OCI-LY7 (cell line): ENCODE measurements at regions not wholly inside any gene's neighbourhood (a gene's known extent, or its start where the extent isn't known, plus 50 kb on each side); places are given as distances from the start of the nearest gene placed in this dataset.

Source experiments
- BruUV-seq: library from RNA; stranded (reverse); fragments of 400-500 nt; replicated peaks from 2 replicates; lab custom pipeline; 2021; lab: Mats Ljungman, UMichigan
- CTCF ChIA-PET: fragments of 300-600 bp; sonication (Branson Sonifier 250); formaldehyde crosslinking; loops from one replicate; lab custom pipeline; 2022; ENCODE audit warnings: antibody characterized with exemption; ENCODE audit not compliant: unreplicated experiment; lab: Charles Lee
- POLR2A ChIA-PET: fragments of 300-600 bp; sonication (Branson Sonifier 250); formaldehyde crosslinking; loops from one replicate; lab custom pipeline; 2022; ENCODE audit warnings: antibody characterized with exemption; lab: Charles Lee
- DNase-seq: peaks from one replicate; pipeline ENCODE4 v3.0.0-alpha.2; 2015; ENCODE audit warnings: low spot score
- H2AFZ ChIP-seq: fragments of 200-600 bp; sonication (generic), shearing (Covaris generic); 2 replicates; pipeline ENCODE4 v1.6.1; 2014; ENCODE audit warnings: mild to moderate bottlenecking, antibody characterized with exemption, low read length, moderate library complexity
- H3K27ac ChIP-seq: fragments of 200-600 bp; sonication (generic); 2 replicates; pipeline ENCODE4 v1.5.1; 2014; ENCODE audit warnings: mixed run types, low read depth, mild to moderate bottlenecking, moderate library complexity, low read length, inconsistent platforms; ENCODE audit not compliant: poor library complexity, severe bottlenecking
- H3K36me3 ChIP-seq: fragments of 200-600 bp; sonication (generic); 2 replicates; pipeline ENCODE4 v1.6.1; 2014; ENCODE audit warnings: mild to moderate bottlenecking, antibody characterized with exemption, low read length, moderate library complexity, mixed read lengths; ENCODE audit not compliant: insufficient read depth
- H3K4me1 ChIP-seq: fragments of 200-600 bp; sonication (generic); 2 replicates; pipeline ENCODE4 v1.5.1; 2014; ENCODE audit warnings: mild to moderate bottlenecking, low read length; ENCODE audit not compliant: insufficient read depth, poor library complexity, severe bottlenecking
- H3K4me2 ChIP-seq: fragments of 200-600 bp; sonication (generic); 2 replicates; pipeline ENCODE4 v1.6.1; 2014; ENCODE audit warnings: mild to moderate bottlenecking, low read length
- H3K4me3 ChIP-seq: fragments of 200-600 bp; sonication (generic); 2 replicates; pipeline ENCODE4 v1.5.1; 2014; ENCODE audit warnings: mild to moderate bottlenecking, low read depth, low read length; ENCODE audit not compliant: poor library complexity, severe bottlenecking
- H3K79me2 ChIP-seq: fragments of 200-600 bp; sonication (generic); 2 replicates; pipeline ENCODE4 v1.6.1; 2016; ENCODE audit warnings: low read depth, mild to moderate bottlenecking, low read length, moderate library complexity, mixed read lengths; ENCODE audit not compliant: insufficient read depth
- H3K9me2 ChIP-seq: fragments of 200-600 bp; sonication (generic); 2 replicates; pipeline ENCODE4 v1.6.1; 2016; ENCODE audit warnings: mild to moderate bottlenecking, low read length, mixed read lengths; ENCODE audit not compliant: insufficient read depth
- H3K9me3 ChIP-seq: fragments of 200-600 bp; sonication (generic); 2 replicates; pipeline ENCODE4 v1.6.1; 2014; ENCODE audit warnings: mild to moderate bottlenecking, mixed run types, low read length, mixed read lengths
- H4K20me1 ChIP-seq: fragments of 200-600 bp; sonication (generic); 2 replicates; pipeline ENCODE4 v1.6.1; 2014; ENCODE audit warnings: mild to moderate bottlenecking, antibody characterized with exemption, low read length, moderate library complexity, mixed read lengths; ENCODE audit not compliant: insufficient read depth
- CTCF ChIP-seq: fragments of 200-600 bp; sonication (generic); conservative IDR thresholded peaks from 2 replicates; pipeline ENCODE4 v1.5.1; 2014; ENCODE audit warnings: mild to moderate bottlenecking, antibody characterized with exemption, low read length, moderate library complexity, mixed read lengths
- EZH2phosphoT487 ChIP-seq: fragments of 200-600 bp; sonication (generic); IDR thresholded peaks from 2 replicates; pipeline ENCODE4 v1.6.1; 2018; ENCODE audit warnings: low read depth, borderline replicate concordance, mild to moderate bottlenecking, mixed run types, antibody characterized with exemption, low read length, moderate library complexity, mixed read lengths
- intact Hi-C: fragments of 100-400 bp; cut with micrococcal nuclease; formaldehyde crosslinking; loops from one replicate; pipeline ENCODE4 v1.10.0; 2022; ENCODE audit not compliant: unreplicated experiment

- Histone ChIP-seq H3K79me2 (no peaks in the 10 kb centered on the region), H3K9me3 (no peaks in the 10 kb centered on the region), H3K4me3 (no peak overlapping the region), H3K27ac (no peak overlapping the region), H3K9me2 (no peaks in the 10 kb centered on the region), H2AFZ (no peak overlapping the region), H4K20me1 (no peaks in the 10 kb centered on the region), H3K4me1 (no peaks in the 10 kb centered on the region), H3K36me3 (no peaks in the 10 kb centered on the region), H3K4me2 (no peak overlapping the region)
- BruUV-seq = no TSS peak
- CTCF ChIA-PET = no interaction called here
- no peak for DNase-seq
- TF ChIP-seq CTCF = no peak
- TF ChIP-seq EZH2phosphoT487 = no peak
- POLR2A ChIA-PET = no interaction called here
- intact Hi-C loops = no loop called here
These were observed 728.9 kb upstream of the TBX3 start for GRCh38 chr12:115412831-115413230.

GRCh38 chr12:115411121-115411520 lies 727.1 kb upstream of the TBX3 start:
- no peaks in the 10 kb centered on the region for H4K20me1 ChIP-seq
- ChIA-PET POLR2A (no interaction called here), CTCF (no interaction called here)
- no peak overlapping the region for H3K27ac ChIP-seq
- no peaks in the 10 kb centered on the region for H3K9me2 ChIP-seq
- H3K4me1 ChIP-seq = no peaks in the 10 kb centered on the region
- no peaks in the 10 kb centered on the region for H3K79me2 ChIP-seq
- H3K4me2 ChIP-seq = no peak overlapping the region
- TF ChIP-seq CTCF (no peak), EZH2phosphoT487 (no peak)
- intact Hi-C loops = no loop called here
- H3K4me3 ChIP-seq = no peak overlapping the region
- H3K36me3 ChIP-seq = no peaks in the 10 kb centered on the region
- H3K9me3 ChIP-seq = no peaks in the 10 kb centered on the region
- no peak for DNase-seq
- no TSS peak for BruUV-seq
- H2AFZ ChIP-seq = no peak overlapping the region

GRCh38 chr12:115408642-115409041 lies 724.7 kb upstream of the TBX3 start:
- Histone ChIP-seq H2AFZ (no peak overlapping the region), H3K4me2 (no peak overlapping the region), H3K4me1 (no peaks in the 10 kb centered on the region), H4K20me1 (no peaks in the 10 kb centered on the region), H3K36me3 (no peaks in the 10 kb centered on the region), H3K9me3 (no peaks in the 10 kb centered on the region), H3K9me2 (no peaks in the 10 kb centered on the region), H3K27ac (no peak overlapping the region), H3K4me3 (no peak overlapping the region), H3K79me2 (no peaks in the 10 kb centered on the region)
- TF ChIP-seq CTCF (no peak), EZH2phosphoT487 (no peak)
- DNase-seq = no peak
- POLR2A ChIA-PET = no interaction called here
- CTCF ChIA-PET = no interaction called here
- intact Hi-C loops = no loop called here
- BruUV-seq = no TSS peak
